HG02623 (cell line): ENCODE measurements at regions not wholly inside any gene's neighbourhood (a gene's known extent, or its start where the extent isn't known, plus 50 kb on each side); places are given as distances from the start of the nearest gene placed in this dataset.
"Not testable (repeated sequence)": the region's sequence is repeated elsewhere in the genome, so short reads cannot be mapped to it uniquely, and the experiment has no call there.

Experiments
- ATAC-seq: cut with Tn5 transposase; IDR thresholded peaks from one replicate; pipeline ENCODE4 v1.9.1; 2021; ENCODE audit warnings: moderate library complexity; ENCODE audit not compliant: unreplicated experiment

DNA sequence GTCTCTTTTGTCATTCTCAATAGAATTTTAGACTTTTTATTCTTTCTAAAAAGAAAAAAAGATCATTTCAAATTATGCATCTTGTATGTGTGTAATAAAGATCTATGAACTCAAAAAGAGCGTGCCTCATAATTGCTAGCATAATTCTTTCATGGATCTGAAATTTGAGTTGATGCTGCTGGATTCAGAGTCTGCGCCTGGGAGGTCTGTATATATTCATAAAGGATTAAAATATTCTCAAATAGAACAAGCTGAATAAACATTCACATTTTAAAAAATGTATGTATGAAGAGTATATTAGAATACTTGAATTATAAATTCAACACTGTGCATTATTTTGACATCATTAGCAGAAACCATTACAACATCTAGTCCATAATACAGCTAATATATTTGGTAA is 297.8 kb upstream of the GRAMD2B start:
- no peak for ATAC-seq

- ATAC-seq: no peak
Measured at GRCh38 chr5:126126574-126126973, 296.6 kb upstream of the GRAMD2B start.

DNA sequence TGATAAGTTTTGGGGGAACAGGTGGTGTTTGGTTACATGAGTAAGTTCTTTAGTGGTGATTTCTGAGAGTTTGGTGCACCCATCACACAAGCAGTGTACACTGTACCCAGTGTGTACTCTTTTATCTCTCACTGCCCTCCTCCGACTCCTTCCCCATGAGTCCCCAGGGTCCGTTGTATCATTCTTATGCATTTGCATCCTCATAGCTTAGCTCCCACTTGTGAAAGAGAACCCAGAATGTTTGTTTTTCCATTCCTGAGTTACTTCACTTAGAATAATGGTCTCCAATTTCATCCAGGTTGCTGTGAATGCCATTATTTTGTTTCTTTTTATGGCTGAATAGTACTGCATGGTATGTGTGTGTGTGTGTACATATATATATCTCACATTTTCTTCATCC is 295.8 kb upstream of the GRAMD2B start:
- ATAC-seq: not testable (repeated sequence)

DNA sequence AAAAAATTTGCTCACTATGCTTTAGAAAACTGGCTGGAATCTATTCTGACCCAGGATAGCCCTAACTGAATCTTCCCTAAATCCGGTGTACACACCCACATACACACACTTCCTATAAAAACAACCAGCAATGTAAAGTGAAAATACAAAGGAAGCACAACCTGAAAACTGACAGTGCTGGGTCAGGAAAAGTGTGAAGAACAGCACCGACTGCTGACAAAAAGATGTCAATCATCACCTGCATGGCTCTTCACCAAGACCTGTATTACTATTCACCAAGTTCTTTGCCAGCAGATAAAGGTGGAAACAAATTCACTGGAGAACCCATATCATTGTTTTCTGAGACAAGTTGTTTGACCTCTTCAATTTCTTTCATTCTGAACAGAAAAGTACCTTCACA is 293.8 kb upstream of the GRAMD2B start:
- ATAC-seq: no peak

- no peak for ATAC-seq
Measured at GRCh38 chr5:126133424-126133823, 289.8 kb upstream of the GRAMD2B start.

DNA sequence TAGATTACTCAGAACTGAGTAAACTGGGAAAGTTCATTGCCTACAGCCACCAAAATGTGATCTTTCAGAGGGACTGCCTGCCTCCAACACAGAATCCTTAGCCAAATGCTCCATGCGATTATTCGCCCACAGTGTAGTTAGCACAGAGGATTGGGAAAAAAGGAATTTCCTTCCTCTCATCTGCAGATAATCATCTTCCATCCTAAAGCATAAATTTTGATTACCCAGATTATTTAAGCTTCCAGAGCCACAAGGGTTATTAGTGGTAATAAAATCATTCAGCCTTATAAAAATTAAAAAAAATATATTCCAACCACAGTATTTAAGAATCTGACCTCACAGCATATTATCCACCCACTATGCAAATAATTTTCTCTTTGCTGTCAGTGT is 285.3 kb upstream of the GRAMD2B start:
- ATAC-seq: no peak

DNA sequence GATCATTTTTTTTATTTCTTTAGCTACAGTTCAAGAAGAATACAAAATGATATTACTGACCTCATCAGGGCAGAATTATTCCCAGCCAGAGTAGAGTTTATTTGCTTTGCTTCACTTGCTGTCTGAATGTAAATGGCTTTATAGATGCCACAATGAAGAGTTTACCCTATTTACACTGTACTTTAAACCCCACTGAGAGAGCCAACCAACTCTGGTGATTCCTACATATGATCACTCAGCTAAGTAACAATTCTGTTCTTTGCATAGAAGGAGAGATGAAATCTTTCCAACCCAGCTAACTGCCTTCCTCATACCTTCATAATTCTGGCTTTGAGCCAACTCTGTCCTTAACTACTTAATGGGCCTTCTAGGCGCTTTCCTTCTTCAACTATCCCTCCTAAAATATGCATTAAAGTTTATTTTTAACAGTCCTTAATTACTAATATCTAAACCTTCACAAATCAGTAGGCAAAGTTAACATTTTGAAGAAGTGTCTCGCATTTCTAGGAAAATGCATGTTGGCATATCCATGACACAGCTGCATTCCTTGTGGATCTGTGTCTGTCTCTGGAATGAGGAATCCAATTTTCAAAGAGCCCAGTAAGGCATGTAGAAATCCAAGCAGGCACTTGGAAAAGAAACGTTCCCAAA is 284.8 kb upstream of the GRAMD2B start:
- ATAC-seq: no peak

DNA sequence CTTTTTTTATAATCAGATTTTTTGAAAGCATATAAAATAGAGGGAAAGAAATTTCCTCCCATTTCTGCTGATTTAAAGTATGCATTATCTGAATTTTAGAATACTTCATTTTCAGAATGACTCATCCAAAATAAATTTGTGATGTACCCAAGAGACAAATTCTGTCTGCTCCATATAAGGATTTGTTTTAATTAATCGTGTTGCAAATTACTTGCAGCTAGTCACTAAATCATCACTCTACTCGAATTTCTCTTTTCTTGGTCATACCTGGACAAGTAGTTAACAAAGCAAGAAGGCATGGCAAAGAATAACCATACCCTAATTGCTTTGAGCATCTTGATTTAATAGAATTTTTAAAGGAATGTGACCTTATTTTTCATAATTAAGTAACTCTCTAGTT is 284.1 kb upstream of the GRAMD2B start:
- ATAC-seq: no peak

DNA sequence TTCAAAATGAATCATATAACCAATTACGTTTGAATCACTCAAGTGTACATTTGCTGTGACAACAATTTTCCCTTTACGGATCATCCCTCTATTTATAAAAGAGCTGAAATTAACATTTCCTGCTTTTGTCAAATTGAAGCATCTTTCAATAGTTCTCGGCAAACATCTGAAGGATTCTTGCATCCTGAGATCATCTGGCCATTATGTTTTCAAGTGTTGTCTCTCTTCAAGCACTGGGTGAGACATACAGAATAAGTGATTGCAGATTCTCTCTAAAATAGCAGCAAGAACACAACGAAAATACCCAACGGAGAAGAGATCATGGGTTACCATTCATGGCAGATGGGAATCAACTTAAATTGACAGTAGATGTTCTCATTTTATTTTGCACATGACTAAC is 283.4 kb upstream of the GRAMD2B start:
- no peak for ATAC-seq

GRCh38 chr5:126143622-126144021 is 279.6 kb upstream of the GRAMD2B start:
- no peak for ATAC-seq

DNA sequence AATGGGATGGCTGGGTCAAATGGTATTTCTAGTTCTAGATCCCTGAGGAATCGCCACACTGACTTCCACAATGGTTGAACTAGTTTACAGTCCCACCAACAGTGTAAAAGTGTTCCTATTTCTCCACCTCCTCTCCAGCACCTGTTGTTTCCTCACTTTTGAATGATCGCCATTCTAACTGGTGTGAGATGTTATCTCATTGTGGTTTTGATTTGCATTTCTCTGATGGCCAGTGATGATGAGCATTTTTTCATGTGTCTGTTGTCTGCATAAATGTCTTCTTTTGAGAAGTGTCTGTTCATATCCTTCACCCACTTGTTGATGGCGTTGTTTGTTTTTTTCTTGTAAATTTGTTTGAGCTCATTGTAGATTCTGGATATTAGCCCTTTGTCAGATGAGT is 272.9 kb upstream of the GRAMD2B start:
- not testable (repeated sequence) for ATAC-seq

DNA sequence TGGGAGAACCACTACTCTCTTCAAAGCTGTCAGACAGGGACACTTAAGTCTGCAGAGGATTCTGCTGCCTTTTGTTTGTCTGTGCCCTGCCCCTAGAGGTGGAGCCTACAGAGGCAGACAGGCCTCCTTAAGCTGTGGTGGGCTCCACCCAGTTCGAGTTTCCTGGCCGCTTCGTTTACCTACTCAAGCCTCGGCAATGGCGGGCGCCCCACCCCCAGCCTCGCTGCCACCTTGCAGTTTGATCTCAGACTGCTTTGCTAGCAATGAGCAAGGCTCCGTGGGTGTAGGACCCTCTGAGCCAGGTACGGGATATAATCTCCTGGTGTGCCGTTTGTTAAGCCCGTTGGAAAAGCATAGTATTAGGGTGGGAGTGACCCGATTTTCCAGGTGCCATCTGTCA is 267.9 kb upstream of the GRAMD2B start:
- not testable (repeated sequence) for ATAC-seq

- ATAC-seq: no peak
Measured at GRCh38 chr5:126166368-126166767, 256.8 kb upstream of the GRAMD2B start.

DNA sequence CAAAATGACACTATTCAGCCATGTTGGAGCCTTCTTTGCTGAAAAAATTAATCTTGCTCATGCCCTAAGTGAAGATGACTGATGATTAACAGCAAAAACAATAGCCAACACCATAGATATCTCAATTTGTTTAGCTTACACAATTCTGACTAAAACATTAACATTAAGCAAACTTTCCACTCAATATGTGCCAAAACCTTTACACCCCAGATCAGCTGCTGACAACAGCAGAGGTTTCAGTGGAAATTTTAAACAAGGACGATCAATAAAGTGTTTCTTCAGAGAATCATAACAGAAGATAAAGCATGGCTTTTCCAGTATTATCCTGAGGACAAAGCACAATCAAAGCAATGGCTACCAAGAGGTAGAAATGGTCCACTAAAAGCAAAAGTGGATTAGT is 254.4 kb upstream of the GRAMD2B start:
- ATAC-seq: no peak

- ATAC-seq: no peak
Measured at GRCh38 chr5:126171916-126172315, 251.3 kb upstream of the GRAMD2B start.

GRCh38 chr5:126172812-126173211 is 250.4 kb upstream of the GRAMD2B start:
- no peak for ATAC-seq

GRCh38 chr5:126178521-126178920 is 244.7 kb upstream of the GRAMD2B start:
- ATAC-seq: no peak

- ATAC-seq: no peak
Measured at GRCh38 chr5:126182971-126183695, 240.1 kb upstream of the GRAMD2B start.

- ATAC-seq: no peak
Measured at GRCh38 chr5:126184474-126184873, 238.7 kb upstream of the GRAMD2B start.

GRCh38 chr5:126186210-126186609 is 237.0 kb upstream of the GRAMD2B start:
- ATAC-seq: no peak

DNA sequence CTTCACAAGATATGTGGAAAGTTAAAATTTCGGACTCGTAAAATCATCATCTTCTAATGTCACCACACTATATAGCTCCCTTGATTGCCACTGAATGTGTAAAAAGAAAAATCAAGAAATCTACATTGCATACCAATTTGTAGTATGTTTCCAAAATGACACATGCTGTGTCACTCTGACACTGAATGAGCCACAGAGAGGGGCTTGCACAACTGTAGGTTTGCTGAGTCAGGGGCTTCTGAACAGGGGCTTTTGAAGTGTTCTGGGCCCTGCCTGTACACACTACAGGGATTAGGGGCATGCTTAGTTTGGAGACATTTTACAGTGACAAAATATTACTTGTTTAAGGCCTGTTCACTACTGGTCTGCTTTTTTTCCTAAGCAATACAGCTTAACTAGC is 234.4 kb upstream of the GRAMD2B start:
- ATAC-seq: no peak

DNA sequence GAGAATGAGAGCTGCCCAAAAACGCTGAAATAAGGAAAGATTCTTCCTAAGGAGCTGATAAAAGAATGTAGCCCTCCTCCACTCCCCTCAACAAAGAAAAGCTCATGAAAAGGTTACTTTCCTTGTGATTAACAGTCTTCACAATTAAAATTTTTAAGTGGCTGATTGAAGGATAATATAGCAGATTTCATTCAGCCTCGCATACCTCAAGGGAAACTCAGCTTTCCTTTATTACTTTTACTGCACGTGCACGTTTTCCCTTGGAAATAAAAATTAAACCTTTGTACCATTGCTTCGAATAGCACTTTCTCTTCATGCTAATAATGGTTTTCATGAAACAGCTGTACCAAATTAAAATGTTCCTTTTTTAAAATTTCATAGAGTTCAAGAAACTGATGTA is 234.0 kb upstream of the GRAMD2B start:
- no peak for ATAC-seq

DNA sequence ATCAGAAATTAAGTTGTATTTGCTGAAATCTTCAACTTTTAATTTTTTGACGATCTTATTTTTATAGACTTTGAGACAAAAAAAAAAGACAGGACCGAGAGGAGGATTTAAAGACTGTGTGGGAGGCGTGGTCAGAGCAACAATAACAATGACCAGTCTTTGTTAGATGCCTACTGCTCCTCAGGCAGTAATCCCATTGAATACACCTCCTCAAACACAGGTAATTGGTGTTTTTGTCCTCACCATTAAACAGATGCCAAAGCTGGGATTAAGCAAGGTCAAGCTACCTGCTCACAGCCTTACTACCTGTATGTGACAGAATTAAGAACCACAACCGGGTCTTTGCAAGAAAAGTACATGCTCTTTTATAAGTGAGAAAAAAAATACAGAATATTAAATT is 233.3 kb upstream of the GRAMD2B start:
- no peak for ATAC-seq
